SH-SY5Y (cell line): ENCODE measurements at regions not wholly inside any gene's neighbourhood (a gene's known extent, or its start where the extent isn't known, plus 50 kb on each side); places are given as distances from the start of the nearest gene placed in this dataset.

Experiments
- GATA2 ChIP-seq: IDR thresholded peaks from 2 replicates; pipeline ENCODE4 v1.6.1; 2011; ENCODE audit warnings: mild to moderate bottlenecking, low read depth, low read length
- GATA3 ChIP-seq: IDR thresholded peaks from 2 replicates; pipeline ENCODE4 v1.6.1; 2011; ENCODE audit warnings: low read depth, mild to moderate bottlenecking, low read length, moderate library complexity

DNA sequence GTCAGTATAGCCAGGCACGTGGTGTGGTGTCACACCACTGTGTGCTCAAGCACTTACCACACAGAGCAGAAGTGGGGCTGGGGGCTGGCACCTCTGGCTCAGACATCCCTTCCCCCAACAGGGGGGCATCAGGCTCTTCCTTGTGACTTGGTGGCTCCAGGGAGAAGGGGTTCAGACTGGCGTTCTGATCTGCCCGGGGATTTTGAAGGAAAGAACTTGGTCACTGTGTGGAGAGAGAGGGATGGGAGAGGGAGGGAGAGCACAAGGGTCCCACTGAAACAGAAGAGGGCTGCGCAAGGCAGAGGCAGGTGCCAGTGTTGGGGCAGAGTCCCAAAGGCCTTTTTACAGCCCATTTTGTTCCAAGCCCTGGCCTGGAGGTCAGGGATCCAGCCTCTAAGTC is 109.7 kb upstream of the ALDH1B1 start:
- TF ChIP-seq GATA3 (no peak), GATA2 (no peak)

DNA sequence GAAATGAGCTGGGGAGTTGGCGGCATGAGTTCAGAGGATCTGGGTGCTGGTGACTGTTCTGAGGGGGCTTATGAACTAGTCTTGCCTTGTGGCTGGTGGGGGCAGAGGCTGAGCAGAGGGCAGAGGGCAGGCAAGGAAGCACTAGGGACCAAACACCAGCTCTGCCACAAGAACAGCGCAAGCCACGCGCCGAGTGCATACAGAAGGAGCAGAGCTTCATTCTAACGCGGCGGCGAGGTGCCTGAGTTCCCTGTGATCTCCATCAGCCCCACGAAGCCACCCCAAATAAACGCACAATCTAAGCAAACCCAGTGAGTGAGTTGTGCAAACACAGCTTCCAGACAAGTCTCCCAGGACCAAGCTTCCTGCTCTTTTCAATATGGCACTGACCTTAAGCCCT is 110.6 kb upstream of the ALDH1B1 start:
- TF ChIP-seq GATA3 (no peak), GATA2 (no peak)

DNA sequence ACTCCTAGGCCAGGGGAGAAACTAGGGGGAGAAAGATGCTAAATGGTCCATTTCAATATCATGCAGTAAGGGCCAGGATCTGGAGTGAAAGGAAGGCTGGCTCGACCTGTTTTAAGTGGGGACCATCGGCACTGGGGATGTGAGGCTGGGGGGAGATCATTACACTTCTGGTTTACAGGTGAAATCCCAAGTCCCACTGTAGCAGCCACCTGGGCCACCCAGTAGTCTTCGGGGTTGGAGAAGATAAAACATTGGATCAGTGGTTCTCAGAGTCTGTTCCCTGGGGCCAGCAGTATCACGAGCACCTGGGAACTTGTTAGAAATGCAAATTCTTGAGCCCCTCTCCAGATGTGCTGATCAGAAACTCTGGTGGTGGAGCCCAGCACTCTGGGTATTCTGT is 111.3 kb upstream of the ALDH1B1 start:
- TF ChIP-seq GATA3 (no peak), GATA2 (no peak)

DNA sequence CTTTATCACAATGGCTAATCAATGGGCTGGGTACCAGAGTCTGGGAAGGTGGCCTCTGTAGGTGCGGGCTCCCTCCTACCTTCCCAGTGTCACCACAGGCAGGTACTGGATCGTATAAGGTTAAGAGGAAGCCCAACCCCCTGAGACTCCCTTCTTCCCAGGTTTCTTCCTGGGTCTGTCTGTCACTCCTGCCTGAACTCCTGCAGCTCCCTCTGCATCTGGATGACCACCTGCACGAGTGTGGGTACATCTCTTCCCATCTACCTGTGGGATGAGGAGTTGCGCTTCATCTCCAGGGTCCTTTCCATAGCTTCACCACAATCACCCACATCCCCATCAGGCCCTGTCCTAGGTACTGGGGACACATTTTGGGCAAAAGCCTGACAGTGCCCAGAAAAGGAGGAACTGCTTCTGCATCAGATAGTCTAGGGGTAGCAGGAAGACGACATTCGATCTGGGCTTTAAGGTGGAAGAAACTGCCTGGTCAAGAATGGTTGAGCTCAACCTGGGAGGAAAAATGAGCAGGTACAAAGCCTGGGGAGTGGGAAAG is 112.2 kb upstream of the ALDH1B1 start:
- TF ChIP-seq GATA2 (no peak), GATA3 (no peak)

DNA sequence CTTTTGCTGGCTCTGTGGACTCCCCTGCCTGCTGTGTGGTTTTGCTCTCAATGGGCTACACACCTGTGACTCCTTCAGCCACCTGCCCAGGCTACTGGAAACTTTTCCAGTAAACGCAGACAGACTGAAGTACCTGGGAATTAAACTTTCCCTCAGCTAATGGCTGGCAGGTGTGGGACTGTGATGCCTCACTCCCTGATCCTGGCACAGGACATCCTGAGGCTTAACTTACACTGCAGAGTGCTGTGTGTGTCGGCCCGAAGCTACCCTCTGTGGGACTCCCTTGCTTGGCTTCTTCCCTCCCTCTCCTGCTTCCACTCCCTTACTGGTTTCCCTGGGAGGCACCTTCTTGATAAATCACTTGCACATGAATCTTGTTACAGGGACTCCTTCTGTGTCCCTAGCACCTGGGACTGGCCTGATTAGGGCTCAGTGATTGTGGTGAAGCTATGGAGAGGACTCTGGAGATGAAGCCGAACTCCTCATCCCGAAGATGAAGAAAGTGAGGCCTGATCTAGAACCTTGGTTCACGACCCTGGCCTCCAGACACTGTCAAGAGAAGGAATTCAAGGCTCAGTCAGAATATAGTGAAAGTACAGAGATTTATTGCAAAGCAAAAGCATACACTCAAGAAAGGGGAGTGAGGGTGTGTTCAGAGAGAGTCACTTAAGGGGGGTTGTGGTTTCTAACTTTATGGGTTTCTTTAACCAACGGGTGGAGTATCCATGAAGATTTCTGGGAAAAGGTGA is 113.4 kb upstream of the ALDH1B1 start:
- TF ChIP-seq GATA3 (no peak), GATA2 (no peak)

DNA sequence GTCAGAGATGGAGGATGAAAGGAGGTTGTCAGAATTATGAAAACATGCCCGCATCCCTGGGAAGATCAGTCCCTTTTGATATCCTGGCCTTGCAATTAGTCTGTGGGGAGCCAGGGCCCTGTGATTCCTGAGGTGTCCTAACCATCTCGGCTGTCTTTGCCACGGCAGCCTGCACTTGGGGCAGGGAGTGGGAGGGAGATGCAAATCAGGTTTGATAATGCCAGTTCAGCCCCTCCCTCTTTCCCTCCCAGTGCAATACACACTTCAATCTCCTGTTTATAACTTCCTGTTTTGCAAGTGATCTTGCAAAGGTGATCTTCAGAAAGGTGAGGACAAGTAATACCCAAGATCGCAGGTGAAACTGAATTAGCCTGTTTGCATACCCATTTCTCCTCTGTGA is 114.0 kb upstream of the ALDH1B1 start:
- TF ChIP-seq GATA3: no peak

DNA sequence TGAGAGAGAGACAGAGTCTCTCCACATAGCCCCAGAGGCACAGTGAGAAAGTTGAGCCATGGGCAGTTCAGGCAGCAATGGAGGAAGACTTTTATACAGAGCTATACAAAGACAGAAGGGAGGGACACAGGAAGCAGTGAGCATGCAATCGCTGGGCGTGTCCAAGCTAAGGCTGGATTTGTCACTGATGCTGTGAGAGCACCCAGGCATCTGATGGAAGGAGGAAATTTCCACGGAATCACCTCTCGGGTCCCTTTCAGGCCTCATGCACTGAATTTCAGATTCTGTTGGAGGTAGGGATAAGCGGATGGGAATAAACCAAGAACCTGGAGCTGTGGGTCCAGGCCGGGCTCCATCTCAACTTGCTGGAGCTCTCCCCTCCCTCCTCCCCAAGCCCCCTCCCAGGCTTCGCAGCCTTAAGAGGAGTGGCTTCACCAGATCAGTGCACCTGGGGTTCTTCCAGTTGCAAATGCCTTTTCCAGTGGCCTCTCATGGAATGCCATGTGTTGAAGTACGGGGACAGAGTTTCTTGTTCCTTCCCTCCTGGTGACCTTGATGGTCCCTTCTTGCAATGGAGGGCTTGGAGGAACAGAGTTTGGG is 114.8 kb upstream of the ALDH1B1 start:
- TF ChIP-seq GATA2 (no peak), GATA3 (no peak)

DNA sequence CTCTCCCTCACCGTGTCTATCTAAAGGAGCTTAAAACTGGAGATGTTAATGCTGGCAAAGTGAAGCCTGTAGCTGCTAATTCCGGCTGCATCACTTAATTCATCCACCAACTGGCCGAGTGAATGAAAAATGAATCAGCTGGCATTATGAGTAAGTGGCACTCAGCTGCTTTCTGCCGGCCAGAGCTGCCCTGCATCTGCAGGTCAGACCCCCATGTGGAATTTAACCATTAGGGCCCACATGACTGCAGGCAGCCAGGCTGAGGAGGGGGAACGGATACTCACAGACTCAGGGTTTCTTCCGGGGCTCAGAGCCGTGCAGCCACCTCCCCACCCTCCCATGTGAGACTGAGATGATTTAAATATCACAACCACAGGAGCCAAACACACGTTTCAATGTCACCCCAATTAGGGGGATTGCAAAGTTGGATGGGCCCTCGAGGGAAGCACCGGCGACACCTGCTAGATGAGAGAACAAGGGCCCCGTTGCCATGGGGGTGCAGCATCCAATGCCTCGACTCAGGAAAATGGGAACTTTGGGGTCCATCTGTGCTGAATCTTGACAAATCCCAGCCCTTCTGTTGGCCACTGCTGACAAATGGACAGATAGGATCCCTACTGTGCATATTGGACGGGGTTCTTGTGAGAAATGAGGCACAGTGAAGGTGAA is 115.6 kb upstream of the ALDH1B1 start:
- TF ChIP-seq GATA2 (no peak), GATA3 (no peak)

DNA sequence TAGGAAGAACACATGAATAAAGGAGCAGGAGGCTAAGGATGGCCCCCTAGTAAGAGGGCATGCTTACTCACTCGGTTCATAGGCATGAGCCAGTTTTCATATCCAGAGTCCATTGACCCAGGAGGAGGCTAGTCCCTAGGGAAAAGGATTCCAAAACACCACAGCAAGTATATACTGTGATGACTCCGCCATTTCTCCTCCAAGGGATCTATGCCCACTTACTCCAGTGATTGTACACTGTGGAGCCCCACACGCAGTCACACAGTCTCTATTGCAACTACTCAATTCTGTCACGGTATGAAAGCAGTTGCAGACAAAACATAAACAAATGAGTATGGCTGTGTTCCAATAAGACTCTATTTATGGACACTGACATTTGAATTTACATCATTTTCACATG is 117.7 kb upstream of the ALDH1B1 start:
- no peak for TF ChIP-seq GATA3
- no peak for TF ChIP-seq GATA2

DNA sequence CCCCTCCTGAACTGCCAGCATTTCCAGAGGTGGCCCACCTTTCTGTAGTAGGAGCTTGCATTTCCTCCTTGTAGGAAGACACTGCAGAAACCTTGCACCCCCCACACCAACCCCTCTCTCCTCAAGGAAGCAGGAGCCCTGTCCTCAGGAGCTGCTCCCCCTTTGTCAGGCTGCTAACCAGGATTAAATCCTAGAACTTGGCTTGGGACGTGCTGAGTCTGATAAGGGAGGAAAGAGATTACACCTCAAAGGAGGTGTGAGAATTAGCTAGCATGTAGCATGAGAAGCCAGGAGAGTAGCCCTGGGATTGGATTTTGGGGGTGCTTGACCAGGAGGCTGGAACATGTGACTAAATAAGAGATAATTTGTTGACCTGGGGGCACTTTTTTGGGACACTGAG is 119.8 kb upstream of the ALDH1B1 start:
- TF ChIP-seq GATA2 (no peak), GATA3 (no peak)

DNA sequence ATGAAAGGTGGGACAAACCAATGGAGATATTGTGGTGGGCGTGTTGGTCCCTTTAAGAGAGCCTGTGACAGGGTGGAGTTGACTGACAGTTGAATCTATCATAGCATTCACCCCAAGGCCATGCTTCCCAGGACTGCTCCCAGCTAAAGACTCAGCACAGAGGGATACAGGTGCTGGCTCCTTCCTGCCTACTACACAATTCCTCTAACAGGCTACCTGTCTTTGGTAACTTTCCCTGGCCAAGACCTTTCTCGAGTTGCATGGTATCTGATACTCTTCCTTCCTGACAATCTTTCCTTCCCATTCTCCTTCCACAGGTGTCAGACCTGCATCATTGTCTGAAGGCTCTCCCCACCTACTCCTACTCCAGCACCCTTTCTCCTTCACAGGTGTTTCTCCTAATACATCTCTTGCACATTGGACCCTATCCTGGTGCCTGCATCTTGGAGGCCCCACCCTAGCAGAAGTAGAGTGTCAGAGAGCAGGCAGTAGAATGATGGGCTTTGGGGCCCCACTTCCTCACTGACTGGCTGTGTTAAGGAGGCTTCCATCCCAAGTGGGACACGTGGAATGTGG is 120.7 kb upstream of the ALDH1B1 start:
- TF ChIP-seq GATA3 (no peak), GATA2 (no peak)

DNA sequence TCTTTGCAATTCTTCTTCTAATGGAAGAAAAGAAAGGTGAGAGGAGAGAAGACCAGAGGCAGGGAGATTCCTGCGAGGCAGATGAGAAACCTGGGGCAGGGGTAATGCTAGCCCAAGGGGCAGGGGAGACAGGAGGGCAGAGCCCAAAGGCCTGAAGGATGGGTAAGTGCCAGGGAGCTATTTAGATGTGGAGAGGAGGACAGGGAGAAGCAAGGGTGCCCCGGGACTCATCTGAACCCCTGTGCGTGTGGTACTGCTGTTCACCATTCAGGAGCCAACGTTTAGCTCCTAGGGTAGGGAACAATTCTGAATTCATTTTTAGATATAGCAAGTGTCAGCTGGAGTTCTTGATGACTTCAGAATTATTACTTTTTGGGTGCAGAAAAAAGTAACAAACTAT is 122.7 kb upstream of the ALDH1B1 start:
- TF ChIP-seq GATA2: no peak
- TF ChIP-seq GATA3: no peak

DNA sequence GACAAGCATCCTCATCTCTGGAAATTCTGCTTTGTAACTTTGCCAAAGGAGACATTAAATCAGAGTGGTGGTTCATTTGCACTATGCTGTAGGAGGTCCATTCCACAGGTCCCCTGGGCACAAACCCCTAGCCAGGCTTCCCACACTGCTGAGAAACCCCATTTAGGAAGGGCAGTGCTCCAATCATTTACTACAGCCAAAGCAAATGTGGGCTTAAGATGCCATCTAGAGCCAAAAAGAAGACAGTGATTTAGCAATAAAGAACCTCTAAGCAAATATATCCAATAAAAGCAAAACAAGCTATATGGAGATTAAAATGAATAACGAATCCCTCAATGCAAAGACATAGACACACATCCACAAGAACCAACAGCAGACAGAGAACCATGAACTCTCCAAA is 129.0 kb upstream of the ALDH1B1 start:
- TF ChIP-seq GATA2: no peak
- TF ChIP-seq GATA3: no peak

DNA sequence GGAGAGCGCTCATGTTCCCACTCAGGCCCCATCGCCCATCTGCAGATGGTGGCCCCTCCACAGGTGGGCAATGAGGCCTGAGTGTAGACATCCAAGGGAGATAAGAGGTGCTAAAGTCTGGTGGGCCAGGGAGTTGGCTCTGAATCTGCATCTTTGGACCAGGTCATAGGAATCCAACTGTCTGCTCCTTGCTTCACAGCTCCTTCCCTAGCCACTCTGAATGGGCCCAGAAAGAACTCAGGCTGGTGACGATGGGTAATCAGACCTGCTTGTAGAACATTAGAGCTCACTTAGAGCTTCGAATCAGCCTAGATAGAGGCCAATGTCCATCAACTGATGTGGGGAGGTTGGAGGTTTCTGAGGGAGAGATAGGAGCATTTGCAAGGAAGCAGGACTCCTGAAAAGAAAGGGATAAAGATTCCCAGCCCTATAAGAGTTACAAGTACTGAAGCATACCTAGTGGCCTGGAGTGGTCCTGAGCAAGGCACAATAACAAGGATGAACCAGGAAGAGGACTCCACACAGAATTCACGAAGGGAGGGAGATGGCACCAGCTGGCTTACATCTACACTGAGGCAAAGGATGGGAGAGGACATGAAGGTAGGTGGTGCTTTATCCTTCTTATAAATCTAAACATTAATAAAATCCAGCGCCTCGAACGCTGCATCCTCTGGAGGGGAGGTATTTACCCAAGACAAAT is 132.8 kb upstream of the ALDH1B1 start:
- no peak for TF ChIP-seq GATA3
- TF ChIP-seq GATA2: no peak
